Common myeloid progenitor, CD34-positive (primary cell): ENCODE measurements at regions not wholly inside any gene's neighbourhood (a gene's known extent, or its start where the extent isn't known, plus 50 kb on each side); places are given as distances from the start of the nearest gene placed in this dataset.
A peak's percentile ranks its signal among the peaks of the same experiment; 100 is the strongest.

Experiments
- CTCF ChIA-PET: fragments of 350-600 bp; sonication (Branson Sonifier 250); formaldehyde crosslinking; loops from one replicate; lab custom pipeline; 2021; ENCODE audit warnings: antibody characterized with exemption; lab: Charles Lee
- POLR2A ChIA-PET: fragments of 350-600 bp; sonication (Branson Sonifier 250); formaldehyde crosslinking; loops from one replicate; lab custom pipeline; 2021; ENCODE audit warnings: antibody characterized with exemption; lab: Charles Lee
- DNase-seq, 3 donors: peaks; one replicate each; pipeline versions ENCODE4 v3.0.0 to v3.0.0-alpha.2; 2013
- H3K27ac ChIP-seq, 2 experiments: 1 replicate in 1 of 2; 2 replicates in 1 of 2; pipeline ENCODE4 v1.7.0; 2013; ENCODE audit warnings: inconsistent platforms in 2 of 2, low read length in 2 of 2, mild to moderate bottlenecking in 2 of 2, low read depth in 1 of 2, moderate library complexity in 1 of 2; ENCODE audit not compliant: severe bottlenecking in 2 of 2, insufficient read depth in 1 of 2, poor library complexity in 1 of 2
- H3K27me3 ChIP-seq, 5 experiments: replicated peaks in 2 of 5; 1 replicate in 3 of 5; 2 replicates in 2 of 5; pipeline versions ENCODE4 v1.6.1 to v1.7.0; 2013; ENCODE audit warnings: low read length in 4 of 5, mild to moderate bottlenecking in 2 of 5, moderate library complexity in 2 of 5, inconsistent platforms in 1 of 5; ENCODE audit not compliant: insufficient read depth in 5 of 5, control insufficient read depth in 4 of 5
- H3K36me3 ChIP-seq, 4 experiments: 1 replicate in 2 of 4; 2 replicates in 2 of 4; pipeline versions ENCODE4 v1.6.1 to v1.7.0; 2013; ENCODE audit warnings: low read length in 3 of 4, control low read depth in 1 of 4, mild to moderate bottlenecking in 1 of 4; ENCODE audit not compliant: control insufficient read depth in 4 of 4, insufficient read depth in 4 of 4
- H3K4me1 ChIP-seq, 4 experiments: 1 replicate in 3 of 4; 2 replicates in 1 of 4; pipeline versions ENCODE4 v1.6.1 to v1.7.1; 2013; ENCODE audit warnings: low read length in 3 of 4, mild to moderate bottlenecking in 3 of 4, control low read depth in 1 of 4, inconsistent platforms in 1 of 4, moderate library complexity in 1 of 4; ENCODE audit not compliant: control insufficient read depth in 4 of 4, insufficient read depth in 4 of 4; ENCODE audit errors: control extremely low read depth in 1 of 4
- H3K4me3 ChIP-seq, 7 experiments: 1 replicate in 4 of 7; 2 replicates in 3 of 7; pipeline versions ENCODE4 v1.5.1 to v1.7.0; 2013; ENCODE audit warnings: mild to moderate bottlenecking in 7 of 7, low read length in 6 of 7, moderate library complexity in 6 of 7, inconsistent platforms in 2 of 7, low read depth in 2 of 7, control low read depth in 1 of 7; ENCODE audit not compliant: insufficient read depth in 4 of 7, control insufficient read depth in 1 of 7; ENCODE audit errors: extremely low read depth in 1 of 7
- H3K9me3 ChIP-seq, 5 experiments: 1 replicate in 4 of 5; 2 replicates in 1 of 5; pipeline versions ENCODE4 v1.6.1 to v1.7.1; 2013; ENCODE audit warnings: low read length in 4 of 5, mild to moderate bottlenecking in 2 of 5, inconsistent platforms in 1 of 5, low read depth in 1 of 5, moderate library complexity in 1 of 5; ENCODE audit not compliant: control insufficient read depth in 4 of 5, insufficient read depth in 2 of 5; ENCODE audit errors: control extremely low read depth in 1 of 5
- WGBS: methylation state at CpG from one replicate; pipeline ENCODE4 v1.1.5; 2013; ENCODE audit not compliant: insufficient coverage; 5-methylcytosine and 5-hydroxymethylcytosine counted together

- peaks cover 0 to 10% (median 0%) of the 10 kb centered on the region in 4 experiments for H3K4me1 ChIP-seq
- H3K27ac ChIP-seq, result no peak overlapping the region
- POLR2A ChIA-PET, result no interaction called here
- no peaks in the 10 kb centered on the region for H3K36me3 ChIP-seq
- no peaks in the 10 kb centered on the region for H3K9me3 ChIP-seq
- CTCF ChIA-PET, result no interaction called here
- no peak for DNase-seq
- no peak overlapping the region for H3K4me3 ChIP-seq
- H3K27me3 ChIP-seq, result no peaks in the 10 kb centered on the region
These were observed 217.1 kb downstream of the OTOL1 start for GRCh38 chr3:161713731-161714130.

GRCh38 chr3:161731968-161732367 is 235.4 kb downstream of the OTOL1 start:
- Histone ChIP-seq H3K9me3 (no peaks in the 10 kb centered on the region), H3K4me3 (no peak overlapping the region), H3K27ac (no peak overlapping the region), H3K27me3 (no peaks in the 10 kb centered on the region), H3K36me3 (no peaks in the 10 kb centered on the region), H3K4me1 (peaks cover 0 to 5% (median under 1%) of the 10 kb centered on the region in 4 experiments)
- DNase-seq, result no peak
- ChIA-PET CTCF (no interaction called here), POLR2A (no interaction called here)
- WGBS, result 100% methylated on average over 1 of the region's 2 CpGs

- CTCF ChIA-PET, result no interaction called here
- H3K4me1 ChIP-seq, result peaks cover 0 to 14% (median 3%) of the 10 kb centered on the region in 4 experiments
- no peak overlapping the region for H3K4me3 ChIP-seq
- DNase-seq, result peak in 2 of 3 donors; percentile 29 to 34
- H3K27me3 ChIP-seq, result no peaks in the 10 kb centered on the region
- H3K27ac ChIP-seq, result peak overlapping the region in 1 of 2 experiments; percentile 15
- H3K9me3 ChIP-seq, result no peaks in the 10 kb centered on the region
- POLR2A ChIA-PET, result no interaction called here
- H3K36me3 ChIP-seq, result no peaks in the 10 kb centered on the region
These were observed 240.6 kb downstream of the OTOL1 start for GRCh38 chr3:161737171-161737570.

GRCh38 chr3:161740421-161740820 is 243.8 kb downstream of the OTOL1 start:
- Histone ChIP-seq H3K27me3 (no peaks in the 10 kb centered on the region), H3K4me1 (peaks cover 0 to 14% (median 3%) of the 10 kb centered on the region in 4 experiments), H3K4me3 (no peak overlapping the region), H3K27ac (no peak overlapping the region), H3K36me3 (no peaks in the 10 kb centered on the region), H3K9me3 (no peaks in the 10 kb centered on the region)
- DNase-seq, result no peak
- POLR2A ChIA-PET, result no interaction called here
- CTCF ChIA-PET, result no interaction called here

GRCh38 chr3:161744366-161744765 is 247.8 kb downstream of the OTOL1 start:
- 90% methylated on average over 2 of the region's 4 CpGs for WGBS
- ChIA-PET POLR2A (no interaction called here), CTCF (no interaction called here)
- Histone ChIP-seq H3K4me3 (no peak overlapping the region), H3K9me3 (no peaks in the 10 kb centered on the region), H3K4me1 (peaks cover 0 to 10% (median 7%) of the 10 kb centered on the region in 4 experiments), H3K27me3 (no peaks in the 10 kb centered on the region), H3K27ac (no peak overlapping the region), H3K36me3 (no peaks in the 10 kb centered on the region)
- no peak for DNase-seq

- H3K4me1 ChIP-seq, result peaks cover 0 to 10% (median 7%) of the 10 kb centered on the region in 4 experiments
- no peak overlapping the region for H3K4me3 ChIP-seq
- no peak overlapping the region for H3K27ac ChIP-seq
- CTCF ChIA-PET, result interaction anchor here (0.7 kb wide), 1 partner anchor 12 kb away, joined by 3 read pairs; no protein-coding TSS in a partner anchor
- POLR2A ChIA-PET, result interaction anchor here (0.6 kb wide), 1 partner anchor 38 kb away, joined by 4 read pairs; no protein-coding TSS in a partner anchor
- H3K9me3 ChIP-seq, result no peaks in the 10 kb centered on the region
- H3K36me3 ChIP-seq, result no peaks in the 10 kb centered on the region
- peak in 2 of 3 donors; percentile 18 to 35 for DNase-seq
- no peaks in the 10 kb centered on the region for H3K27me3 ChIP-seq
These were observed 249.1 kb downstream of the OTOL1 start for GRCh38 chr3:161745741-161746140.

- no peak for DNase-seq
- H3K4me1 ChIP-seq, result peaks cover 0 to 10% (median 7%) of the 10 kb centered on the region in 4 experiments
- H3K4me3 ChIP-seq, result no peak overlapping the region
- H3K27me3 ChIP-seq, result no peaks in the 10 kb centered on the region
- no peaks in the 10 kb centered on the region for H3K36me3 ChIP-seq
- H3K9me3 ChIP-seq, result no peaks in the 10 kb centered on the region
- no peak overlapping the region for H3K27ac ChIP-seq
- ChIA-PET POLR2A (no interaction called here), CTCF (no interaction called here)
These were observed 251.4 kb downstream of the OTOL1 start for GRCh38 chr3:161748049-161748448.
